GM12891 (cell line): ENCODE measurements at regions not wholly inside any gene's neighbourhood (a gene's known extent, or its start where the extent isn't known, plus 50 kb on each side); places are given as distances from the start of the nearest gene placed in this dataset.
"Not testable (repeated sequence)": the region's sequence is repeated elsewhere in the genome, so short reads cannot be mapped to it uniquely, and the experiment has no call there.

Source experiments
- POLR2A ChIP-seq: IDR thresholded peaks from 2 replicates; pipeline ENCODE4 v1.6.1; 2011; ENCODE audit warnings: low read depth, low read length, control low read depth
- POLR2AphosphoS5 ChIP-seq: IDR thresholded peaks from 2 replicates; pipeline ENCODE4 v1.6.1; 2011; ENCODE audit warnings: low read depth, low read length, control low read depth
- TAF1 ChIP-seq: IDR thresholded peaks from 2 replicates; pipeline ENCODE4 v1.6.1; 2011; ENCODE audit warnings: low read depth, low read length, control low read depth

DNA sequence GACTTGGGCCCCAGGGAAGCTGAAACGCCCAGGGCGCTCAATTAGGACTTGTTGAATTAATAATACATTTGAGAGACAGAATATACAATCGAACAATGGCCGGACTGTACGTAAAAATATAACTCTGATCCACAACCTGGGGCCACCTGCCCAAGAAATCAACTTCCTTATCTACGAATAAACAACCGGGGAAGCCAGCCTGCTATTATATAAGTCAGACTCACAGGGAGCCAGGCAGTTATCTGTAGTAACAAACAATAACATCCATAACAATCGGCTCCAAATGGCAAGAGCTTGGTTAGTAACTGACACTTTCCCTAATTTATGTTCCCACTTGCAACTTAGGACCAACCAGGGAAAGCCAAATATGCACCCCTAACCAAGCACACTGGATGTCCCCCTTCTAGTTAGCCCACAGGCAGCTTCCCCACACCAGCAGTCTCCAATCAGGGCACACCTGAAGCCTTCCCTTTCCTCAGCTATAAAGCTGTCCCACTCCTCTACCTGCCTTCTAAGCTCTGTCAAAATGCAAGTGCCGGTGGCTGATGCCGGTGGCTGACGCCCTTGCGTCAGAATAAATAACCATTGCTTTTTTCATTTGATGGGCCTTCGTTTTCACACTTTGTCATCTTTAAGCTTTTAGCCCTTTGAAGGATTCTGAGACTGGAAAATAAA, 135.2 kb downstream of the FAM72B start:
- not testable (repeated sequence) for TF ChIP-seq POLR2A, POLR2AphosphoS5, TAF1
